D721Med (cell line): ENCODE measurements at regions not wholly inside any gene's neighbourhood (a gene's known extent, or its start where the extent isn't known, plus 50 kb on each side); places are given as distances from the start of the nearest gene placed in this dataset.

Experiments used
- DNase-seq: peaks from one replicate; pipeline ENCODE4 v3.0.0; 2011; ENCODE audit warnings: low spot score; ENCODE audit not compliant: insufficient read length
- FAIRE-seq: peaks from 2 replicates; lab custom pipeline; 2011; peaks lifted over from hg19 to GRCh38; lab: Jason Lieb, UNC
- CTCF ChIP-seq: IDR thresholded peaks from 2 replicates; pipeline ENCODE4 v1.5.1; 2012; ENCODE audit warnings: mild to moderate bottlenecking, control low read depth; ENCODE audit not compliant: insufficient read depth; ENCODE audit errors: missing control alignments

- no peak for FAIRE-seq
- no peak for DNase-seq
- no peak for TF ChIP-seq CTCF
Measured at GRCh38 chr9:11204521-11204920, 591.7 kb upstream of the PTPRD start.

DNA sequence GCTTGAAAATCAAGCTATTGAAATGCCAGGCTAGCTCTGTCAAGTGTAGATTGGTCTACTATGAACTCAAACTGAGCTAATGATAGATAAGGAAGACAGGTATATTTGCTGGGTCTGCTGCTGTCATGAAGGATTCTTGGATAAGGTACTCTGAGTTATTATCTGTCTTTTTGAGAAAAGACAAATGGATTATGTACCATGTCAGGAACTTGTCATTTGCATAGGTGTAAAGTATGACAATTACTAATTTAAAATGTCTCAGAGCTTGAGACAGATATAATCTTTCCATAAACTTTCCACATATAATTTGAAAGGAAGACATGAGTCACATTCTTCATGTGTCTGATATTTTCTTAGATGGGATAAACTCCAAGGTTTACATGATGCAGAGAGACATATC is 594.1 kb upstream of the PTPRD start:
- peak; percentile 35 for FAIRE-seq

GRCh38 chr9:11233696-11234095 is 620.9 kb upstream of the PTPRD start:
- no peak for FAIRE-seq
- TF ChIP-seq CTCF: no peak

More for the DNA sequence above, 594.1 kb upstream of the PTPRD start:
- TF ChIP-seq CTCF: no peak
- DNase-seq: no peak

DNA sequence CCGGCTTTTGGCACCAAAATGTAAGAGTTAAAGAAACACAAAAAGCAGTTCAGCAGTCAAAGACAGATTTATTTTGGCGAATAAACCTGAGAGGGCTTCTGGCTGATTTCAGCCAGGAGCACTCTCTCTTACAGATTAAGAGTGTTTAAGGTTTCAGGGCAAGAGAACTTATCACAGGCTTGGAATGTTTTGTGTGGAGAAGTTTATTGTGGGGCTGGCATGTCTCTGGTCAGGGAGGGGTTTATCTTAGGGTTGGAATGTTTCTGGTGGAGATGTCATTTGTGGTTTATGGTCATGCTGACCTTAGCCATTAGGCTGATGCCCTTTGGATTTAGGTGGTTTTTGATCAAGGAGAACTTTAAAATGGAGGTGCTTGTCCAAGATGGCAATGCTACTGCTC is 622.3 kb upstream of the PTPRD start:
- no peak for FAIRE-seq
- TF ChIP-seq CTCF: no peak

More at GRCh38 chr9:11233696-11234095, 620.9 kb upstream of the PTPRD start:
- DNase-seq: no peak

GRCh38 chr9:11241779-11242178 is 629.0 kb upstream of the PTPRD start:
- FAIRE-seq: no peak
- no peak for TF ChIP-seq CTCF

More for the DNA sequence above, 622.3 kb upstream of the PTPRD start:
- no peak for DNase-seq

GRCh38 chr9:11257992-11258391 is 645.2 kb upstream of the PTPRD start:
- no peak for TF ChIP-seq CTCF
- FAIRE-seq: no peak
- DNase-seq: no peak

More at GRCh38 chr9:11241779-11242178, 629.0 kb upstream of the PTPRD start:
- no peak for DNase-seq

GRCh38 chr9:11269036-11269435 is 656.2 kb upstream of the PTPRD start:
- DNase-seq (no peak), FAIRE-seq (no peak)
- TF ChIP-seq CTCF: no peak
